NOMO-1 treated with dmso at 0.1 percent for 144 hours (cell line): ENCODE measurements at regions not wholly inside any gene's neighbourhood (a gene's known extent, or its start where the extent isn't known, plus 50 kb on each side); places are given as distances from the start of the nearest gene placed in this dataset.

ENCODE experiments used
- DNase-seq: peaks from one replicate; lab custom pipeline; 2025; ENCODE audit not compliant: unreplicated experiment; lab: John Stamatoyannopoulos, UW

- DNase-seq: no peak
Measured at GRCh38 chr2:5368263-5368662, 323.9 kb upstream of the SOX11 start.

DNA sequence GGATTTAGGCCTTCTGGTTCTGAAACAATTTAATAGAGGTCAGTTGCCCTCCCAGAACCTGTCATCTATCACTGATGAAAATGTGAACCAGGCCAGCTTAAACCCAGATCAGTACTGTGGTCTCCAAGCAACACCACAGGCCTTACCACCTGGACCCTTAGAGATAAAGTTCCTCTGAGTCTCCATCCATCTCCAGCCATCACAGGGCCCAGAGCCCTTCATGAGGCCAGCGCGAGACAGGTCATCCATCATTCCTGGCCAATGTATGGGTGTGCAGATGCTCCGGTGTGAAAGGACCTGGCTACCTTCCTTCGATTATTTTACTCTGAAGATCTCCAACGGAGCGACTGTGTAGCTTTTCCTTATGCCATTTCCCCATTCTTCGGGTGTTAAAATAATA lies 322.7 kb upstream of the SOX11 start:
- no peak for DNase-seq

DNA sequence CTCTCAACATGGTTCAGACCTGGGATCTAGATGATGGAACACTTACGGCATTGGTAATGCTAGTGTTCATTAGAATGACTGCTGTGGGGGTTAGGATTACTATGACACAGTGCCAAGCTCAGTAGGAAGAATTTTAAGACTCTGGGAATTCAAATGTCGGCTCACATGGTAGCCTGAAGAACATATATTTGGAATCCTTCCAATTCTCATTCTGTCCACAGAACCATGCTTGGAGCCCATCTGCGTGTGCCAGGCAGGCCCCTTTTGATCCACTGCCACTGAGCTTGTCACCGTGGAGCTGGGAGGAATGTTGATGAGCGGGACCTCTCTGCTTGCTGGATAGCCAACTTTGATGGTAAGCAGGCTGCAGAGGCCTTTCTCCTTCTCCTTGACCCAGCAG lies 322.0 kb upstream of the SOX11 start:
- DNase-seq: no peak

DNA sequence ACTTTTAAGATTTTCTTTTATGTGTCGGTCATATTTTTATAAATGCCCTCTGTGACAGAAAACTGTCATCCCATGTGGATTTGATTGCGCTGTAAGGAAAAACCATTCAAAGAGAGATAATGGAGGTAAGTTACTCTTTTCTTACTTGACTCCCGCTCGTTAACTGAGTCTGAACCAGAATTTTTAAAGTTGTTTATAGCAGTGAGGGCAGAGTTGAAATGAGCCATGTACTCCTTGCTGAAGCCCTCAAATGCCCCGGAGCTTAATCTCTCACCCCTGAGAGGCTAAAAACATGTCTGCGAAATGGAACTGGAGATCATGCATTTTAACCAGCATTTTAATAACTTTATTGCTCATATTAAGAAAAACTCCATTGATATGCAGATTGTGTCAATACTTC lies 320.0 kb upstream of the SOX11 start:
- no peak for DNase-seq

GRCh38 chr2:5373200-5373599 lies 319.0 kb upstream of the SOX11 start:
- no peak for DNase-seq

DNA sequence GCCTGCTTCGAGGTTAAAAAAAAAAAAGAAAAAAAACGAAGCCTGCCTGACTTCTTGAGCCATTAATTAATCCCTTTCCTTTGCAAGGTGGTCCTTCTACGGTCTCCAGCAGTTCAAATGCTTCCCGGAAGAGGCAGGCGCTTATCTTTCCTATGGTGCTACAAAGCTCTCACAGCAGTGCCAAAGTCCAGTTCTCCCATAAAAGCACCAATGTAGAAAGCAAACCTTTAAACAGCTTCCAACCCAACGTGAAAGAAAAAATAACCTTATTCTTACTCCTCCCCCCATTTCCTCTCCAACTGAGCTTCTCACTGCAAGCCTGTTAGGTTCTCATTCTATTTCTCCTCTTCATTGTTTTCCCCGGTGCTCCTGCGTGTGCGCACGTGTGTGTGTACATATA lies 317.4 kb upstream of the SOX11 start:
- no peak for DNase-seq

- no peak for DNase-seq
Measured at GRCh38 chr2:5377323-5377722, 314.9 kb upstream of the SOX11 start.

GRCh38 chr2:5379811-5380210 lies 312.4 kb upstream of the SOX11 start:
- DNase-seq: no peak

GRCh38 chr2:5385596-5385995 lies 306.6 kb upstream of the SOX11 start:
- no peak for DNase-seq

DNA sequence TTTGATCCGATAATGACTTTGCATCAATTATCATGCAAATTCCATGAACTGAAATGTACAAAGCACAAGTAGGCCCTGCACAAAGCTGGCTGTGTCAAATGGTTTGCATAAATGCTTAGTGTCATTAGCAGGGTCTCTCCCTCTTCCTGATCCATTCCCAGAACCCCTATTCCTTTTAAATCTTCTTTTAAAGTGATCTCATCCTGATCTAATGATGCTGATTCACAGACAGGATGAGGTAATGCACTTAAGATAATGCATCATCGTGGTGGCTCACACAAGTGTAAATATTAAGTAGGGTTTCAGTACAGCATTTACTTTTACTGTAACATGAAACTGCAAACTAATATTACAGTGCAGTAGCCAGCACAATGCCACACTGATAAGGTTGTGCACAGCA lies 304.8 kb upstream of the SOX11 start:
- no peak for DNase-seq

DNA sequence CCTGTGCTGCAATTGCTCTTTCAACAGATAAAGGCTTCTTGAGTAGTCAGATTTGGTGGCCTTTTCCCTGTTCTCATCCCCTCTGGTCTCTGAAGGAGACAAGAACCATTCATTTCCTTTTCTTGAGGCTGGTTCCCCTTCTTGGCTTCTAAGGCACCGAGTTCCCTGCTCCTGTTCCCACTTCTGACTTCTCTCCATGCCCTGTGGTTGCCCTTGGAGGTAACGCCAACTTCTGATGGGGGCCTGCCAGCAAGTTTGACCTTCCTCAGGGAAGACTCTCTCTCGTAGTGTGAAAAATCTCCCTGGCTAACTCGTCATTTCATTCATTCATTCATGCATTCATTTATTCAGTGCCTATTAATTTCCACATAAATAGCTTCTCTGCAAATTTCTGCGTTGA lies 302.4 kb upstream of the SOX11 start:
- no peak for DNase-seq

DNA sequence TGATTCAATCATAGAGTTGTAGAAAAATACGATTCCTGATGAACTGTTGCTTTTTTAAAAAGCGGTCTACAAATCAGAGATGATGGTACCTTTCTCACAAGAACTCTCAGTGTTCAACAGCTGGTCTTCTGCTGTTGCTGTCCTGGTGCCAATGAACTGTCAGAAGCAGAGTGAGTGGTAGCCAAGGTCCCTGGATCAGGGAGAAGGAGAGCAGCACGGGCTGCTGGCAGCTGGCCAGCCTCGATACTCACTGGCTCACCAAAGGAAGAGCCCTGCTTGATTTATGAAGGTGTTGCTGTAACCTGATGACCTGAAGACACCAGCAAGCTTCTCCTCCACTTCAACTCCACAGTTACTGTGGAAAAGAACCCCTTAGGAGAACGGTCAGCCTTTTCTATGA lies 300.8 kb upstream of the SOX11 start:
- DNase-seq: no peak

- no peak for DNase-seq
Measured at GRCh38 chr2:5392658-5393057, 299.5 kb upstream of the SOX11 start.

GRCh38 chr2:5393474-5393873 lies 298.7 kb upstream of the SOX11 start:
- no peak for DNase-seq

DNA sequence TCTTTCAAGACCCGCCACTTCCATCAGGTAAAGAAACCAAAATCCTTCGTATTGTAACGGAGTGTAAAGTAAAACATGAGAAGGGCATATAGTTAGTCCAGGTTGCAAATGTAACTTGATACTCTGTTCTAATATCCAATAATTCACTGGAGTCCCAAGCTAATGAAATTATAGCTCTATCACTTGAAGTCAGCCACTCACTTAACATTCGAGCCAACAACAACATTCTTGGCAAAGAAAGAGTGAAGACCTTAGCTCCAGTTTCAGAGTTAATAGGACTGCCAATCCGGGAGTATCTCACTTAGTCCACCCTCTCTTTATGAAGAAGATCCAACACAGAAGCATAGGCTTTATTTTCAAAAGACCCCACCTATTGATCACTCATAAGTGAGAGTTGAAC lies 298.0 kb upstream of the SOX11 start:
- DNase-seq: no peak

DNA sequence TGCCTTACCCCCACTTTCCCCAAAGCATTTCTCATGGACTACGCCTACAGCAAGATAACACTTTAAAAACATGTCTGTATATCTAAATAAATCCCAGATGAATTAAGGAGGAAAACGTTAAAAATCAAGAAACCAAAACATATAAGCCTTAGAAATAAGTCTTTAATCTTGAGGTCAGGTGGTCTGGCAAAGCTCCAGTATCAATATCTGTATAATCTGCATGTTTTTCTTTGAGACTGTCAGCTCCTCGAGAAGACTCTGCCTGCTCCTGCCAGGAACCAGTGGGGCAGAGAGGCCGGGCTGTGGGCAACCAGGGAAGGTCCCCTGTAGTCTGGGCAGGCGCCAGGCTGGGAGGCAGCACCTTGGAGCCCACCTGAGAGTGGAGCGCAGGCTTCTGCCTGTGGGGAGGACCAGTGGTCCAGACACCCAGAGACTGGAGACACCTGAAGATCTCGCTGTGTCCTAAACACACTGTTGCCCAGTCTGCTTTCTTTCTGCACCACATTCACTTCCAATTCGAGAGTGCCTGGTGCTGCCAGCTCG lies 291.0 kb upstream of the SOX11 start:
- DNase-seq: no peak

DNA sequence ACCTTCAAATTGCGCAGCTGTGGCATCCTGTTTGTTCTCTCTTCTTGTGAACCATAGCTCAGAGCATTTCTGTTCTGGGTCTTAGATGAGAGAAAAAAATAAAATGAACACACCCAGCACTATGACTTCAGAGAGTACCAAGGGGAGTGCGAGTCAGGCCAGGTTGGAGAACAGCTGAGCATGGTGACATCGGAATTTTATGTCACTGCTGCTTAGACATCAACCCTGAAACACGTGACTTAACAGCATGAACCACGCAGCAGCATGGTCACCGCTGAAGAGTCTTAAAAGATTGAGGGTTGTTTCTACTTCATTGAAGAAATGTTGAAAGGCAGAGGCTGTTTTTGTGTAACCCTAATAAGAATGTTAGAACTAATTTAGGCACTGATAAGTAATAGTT lies 288.8 kb upstream of the SOX11 start:
- no peak for DNase-seq

DNA sequence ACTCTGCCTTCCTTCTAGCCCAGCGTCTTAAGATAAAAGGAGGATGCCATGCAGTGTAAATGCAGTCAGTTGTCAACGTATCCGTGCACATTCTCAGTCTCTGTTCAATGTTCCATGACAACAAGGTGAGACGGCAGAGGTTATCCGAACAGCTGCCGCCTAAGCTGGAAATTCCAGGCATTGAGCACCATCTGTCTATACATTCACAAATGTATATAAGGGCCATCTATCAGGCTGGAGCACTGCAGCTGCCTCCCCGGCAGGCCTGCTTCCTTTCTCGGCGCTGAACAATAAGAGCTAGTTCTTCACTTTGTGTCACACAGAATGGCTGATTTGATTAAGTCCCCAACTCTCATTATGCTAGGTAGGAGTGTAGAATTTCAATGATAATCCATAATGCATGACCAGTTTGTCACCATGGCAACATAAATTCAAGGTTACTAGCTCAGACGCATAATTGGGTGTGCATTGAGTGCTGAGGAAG lies 282.2 kb upstream of the SOX11 start:
- DNase-seq: no peak

DNA sequence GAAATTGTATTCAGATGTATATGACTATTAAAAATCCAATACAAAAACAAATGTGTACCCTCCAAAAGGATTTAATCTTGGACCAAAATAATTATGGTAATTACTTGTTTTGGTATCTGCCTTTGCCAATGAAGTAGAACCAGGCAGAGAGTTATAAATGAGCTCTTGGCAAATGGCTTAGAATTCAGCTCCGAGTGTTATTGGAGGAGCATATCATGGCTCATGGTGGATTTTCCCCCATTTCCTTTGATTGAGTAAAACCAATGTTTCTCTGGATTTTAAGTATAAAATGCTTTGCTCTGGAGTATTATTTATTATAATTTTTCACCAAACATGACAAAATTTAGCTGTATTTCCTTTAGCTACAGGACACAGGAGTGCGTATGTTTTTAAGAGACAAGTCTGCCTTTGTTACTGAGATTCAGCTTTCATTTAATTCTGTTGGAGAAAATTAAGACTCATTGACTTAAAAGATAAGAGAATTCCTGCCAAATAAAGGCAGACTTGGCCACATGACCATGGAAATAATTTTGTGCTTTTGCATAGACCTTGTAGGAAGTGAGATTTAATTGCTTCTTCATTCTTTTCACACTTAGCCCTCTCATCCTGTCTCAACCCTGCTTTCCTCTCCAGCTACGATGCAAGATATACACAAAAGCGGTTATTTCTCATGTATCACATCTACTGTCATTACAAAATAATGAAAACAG lies 281.0 kb upstream of the SOX11 start:
- DNase-seq: no peak

- no peak for DNase-seq
Measured at GRCh38 chr2:5412001-5412400, 280.2 kb upstream of the SOX11 start.

- no peak for DNase-seq
Measured at GRCh38 chr2:5433855-5434254, 258.3 kb upstream of the SOX11 start.

- no peak for DNase-seq
Measured at GRCh38 chr2:5437375-5437774, 254.8 kb upstream of the SOX11 start.

- DNase-seq: no peak
Measured at GRCh38 chr2:5440174-5440573, 252.0 kb upstream of the SOX11 start.
